ENCODE measurements at regions not wholly inside any gene's neighbourhood (a gene's known extent, or its start where the extent isn't known, plus 50 kb on each side); places are given as distances from the start of the nearest gene placed in this dataset.

DNA sequence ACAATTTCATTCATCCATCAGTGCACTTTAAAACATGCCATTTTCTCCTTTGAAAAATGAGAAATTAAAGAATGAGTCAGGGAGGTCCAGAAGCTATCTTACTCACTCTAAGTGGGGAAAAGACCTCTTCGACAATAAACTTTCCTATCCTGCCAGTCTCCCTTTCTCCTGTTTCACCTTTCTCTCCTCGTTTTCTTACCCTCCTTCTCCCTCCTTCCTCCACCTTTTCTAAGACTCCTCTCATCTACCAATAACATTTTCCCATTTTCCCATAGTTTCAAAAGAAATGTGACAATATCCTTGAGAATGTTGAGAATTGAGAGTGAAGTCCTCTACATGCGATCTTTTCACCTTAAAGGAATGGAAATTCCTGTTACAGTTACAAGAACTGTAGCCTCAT is 450.5 kb upstream of the GRAMD2B start:
- DNase-seq (ENCODE audit: low spot score) = no peak
- in situ Hi-C loops (cut with MboI; ENCODE audit: low sequenced_read_pairs, unreplicated experiment) = no loop called here
- TF ChIP-seq, protein P1, sequence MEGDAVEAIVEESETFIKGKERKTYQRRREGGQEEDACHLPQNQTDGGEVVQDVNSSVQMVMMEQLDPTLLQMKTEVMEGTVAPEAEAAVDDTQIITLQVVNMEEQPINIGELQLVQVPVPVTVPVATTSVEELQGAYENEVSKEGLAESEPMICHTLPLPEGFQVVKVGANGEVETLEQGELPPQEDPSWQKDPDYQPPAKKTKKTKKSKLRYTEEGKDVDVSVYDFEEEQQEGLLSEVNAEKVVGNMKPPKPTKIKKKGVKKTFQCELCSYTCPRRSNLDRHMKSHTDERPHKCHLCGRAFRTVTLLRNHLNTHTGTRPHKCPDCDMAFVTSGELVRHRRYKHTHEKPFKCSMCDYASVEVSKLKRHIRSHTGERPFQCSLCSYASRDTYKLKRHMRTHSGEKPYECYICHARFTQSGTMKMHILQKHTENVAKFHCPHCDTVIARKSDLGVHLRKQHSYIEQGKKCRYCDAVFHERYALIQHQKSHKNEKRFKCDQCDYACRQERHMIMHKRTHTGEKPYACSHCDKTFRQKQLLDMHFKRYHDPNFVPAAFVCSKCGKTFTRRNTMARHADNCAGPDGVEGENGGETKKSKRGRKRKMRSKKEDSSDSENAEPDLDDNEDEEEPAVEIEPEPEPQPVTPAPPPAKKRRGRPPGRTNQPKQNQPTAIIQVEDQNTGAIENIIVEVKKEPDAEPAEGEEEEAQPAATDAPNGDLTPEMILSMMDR (IDR thresholded peaks at IDR 0.05; ENCODE audit: borderline replicate concordance, control extremely low read depth, extremely low read depth, insufficient read depth, missing control alignments) = no peak

DNA sequence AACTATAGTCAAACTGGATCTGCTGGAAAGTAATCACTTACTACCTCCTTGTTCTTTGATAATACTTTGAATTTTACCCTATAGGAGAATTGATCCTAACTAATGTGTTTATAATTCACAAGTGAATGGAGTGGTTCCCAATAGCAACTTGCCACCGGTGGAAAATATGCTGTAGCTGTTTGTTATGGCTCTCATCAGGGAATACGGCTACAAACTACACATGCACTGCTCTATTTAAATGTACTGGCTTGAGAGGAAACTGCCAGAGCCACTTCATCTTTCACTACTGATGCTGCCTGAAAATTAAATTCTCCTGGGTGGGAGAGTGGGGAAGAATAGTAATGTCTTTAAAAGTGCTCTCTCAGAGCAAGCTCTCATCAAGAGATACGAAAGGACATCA is 448.5 kb upstream of the GRAMD2B start:
- DNase-seq (ENCODE audit: low spot score) = no peak
- TF ChIP-seq, protein P1 (IDR thresholded peaks at IDR 0.05; ENCODE audit: borderline replicate concordance, control extremely low read depth, extremely low read depth, insufficient read depth, missing control alignments) = no peak
- in situ Hi-C loops (cut with MboI; ENCODE audit: low sequenced_read_pairs, unreplicated experiment) = no loop called here

- DNase-seq (ENCODE audit: low spot score) = no peak
- in situ Hi-C loops (cut with MboI; ENCODE audit: low sequenced_read_pairs, unreplicated experiment) = no loop called here
- TF ChIP-seq, protein P1 (IDR thresholded peaks at IDR 0.05; ENCODE audit: borderline replicate concordance, control extremely low read depth, extremely low read depth, insufficient read depth, missing control alignments) = no peak
Measured at GRCh38 chr5:125976421-125977000, 446.7 kb upstream of the GRAMD2B start.

- in situ Hi-C loops (cut with MboI; ENCODE audit: low sequenced_read_pairs, unreplicated experiment) = no loop called here
- no peak for DNase-seq (ENCODE audit: low spot score)
- TF ChIP-seq, protein P1 (IDR thresholded peaks at IDR 0.05; ENCODE audit: borderline replicate concordance, control extremely low read depth, extremely low read depth, insufficient read depth, missing control alignments) = no peak
Measured at GRCh38 chr5:125978015-125978414, 445.2 kb upstream of the GRAMD2B start.

GRCh38 chr5:125979636-125980035 is 443.6 kb upstream of the GRAMD2B start:
- in situ Hi-C loops (cut with MboI; ENCODE audit: low sequenced_read_pairs, unreplicated experiment) = no loop called here
- no peak for DNase-seq (ENCODE audit: low spot score)
- TF ChIP-seq, protein P1 (IDR thresholded peaks at IDR 0.05; ENCODE audit: borderline replicate concordance, control extremely low read depth, extremely low read depth, insufficient read depth, missing control alignments) = no peak

DNA sequence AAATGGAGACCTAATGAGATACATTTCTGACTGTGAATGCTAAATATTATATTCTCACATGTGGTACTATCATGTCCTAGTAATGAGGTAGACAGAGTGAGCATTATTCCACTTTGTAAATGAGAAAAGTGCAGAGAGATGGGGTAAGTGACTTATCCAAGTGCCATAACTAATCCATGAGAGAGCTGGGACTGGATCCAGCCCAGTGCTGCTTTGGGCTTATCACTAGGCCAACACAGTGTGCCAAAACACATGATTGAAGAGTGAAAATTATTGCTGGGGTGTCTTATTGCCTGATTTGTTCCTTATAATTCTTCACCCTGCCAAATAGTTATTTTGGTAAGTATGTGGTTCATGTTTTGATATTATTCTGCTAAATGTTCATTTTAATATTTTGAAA is 442.2 kb upstream of the GRAMD2B start:
- in situ Hi-C loops (cut with MboI; ENCODE audit: low sequenced_read_pairs, unreplicated experiment) = no loop called here
- DNase-seq (ENCODE audit: low spot score) = no peak
- TF ChIP-seq, protein P1 (IDR thresholded peaks at IDR 0.05; ENCODE audit: borderline replicate concordance, control extremely low read depth, extremely low read depth, insufficient read depth, missing control alignments) = no peak

All from GM13976 (cell line).